Colonic mucosa (tissue), 4 donors: ENCODE measurements at regions not wholly inside any gene's neighbourhood (a gene's known extent, or its start where the extent isn't known, plus 50 kb on each side); places are given as distances from the start of the nearest gene placed in this dataset.
A peak's percentile ranks its signal among the peaks of the same experiment; 100 is the strongest.
"Not testable (repeated sequence)": the region's sequence is repeated elsewhere in the genome, so short reads cannot be mapped to it uniquely, and the experiment has no call there.

Source experiments
- DNase-seq: peaks from one replicate; pipeline ENCODE4 v3.0.0-alpha.2; 2020
- H3K27ac ChIP-seq: fragments of 200-600 bp; one replicate; pipeline ENCODE4 v1.8.0; 2021
- H3K27me3 ChIP-seq: fragments of 200-600 bp; one replicate; pipeline ENCODE4 v1.8.0; 2021
- H3K36me3 ChIP-seq: fragments of 200-600 bp; one replicate; pipeline ENCODE4 v1.8.0; 2021
- H3K4me1 ChIP-seq: fragments of 200-600 bp; one replicate; pipeline ENCODE4 v1.8.0; 2021; ENCODE audit warnings: mild to moderate bottlenecking
- H3K4me3 ChIP-seq: fragments of 200-600 bp; one replicate; pipeline ENCODE4 v1.8.0; 2021
- H3K9ac ChIP-seq, 2 donors: one replicate each; pipeline ENCODE4 v1.7.0; 2013; ENCODE audit warnings: control low read depth in 2 of 2, low read depth in 2 of 2, low read length in 2 of 2
- H3K9me3 ChIP-seq: fragments of 200-600 bp; one replicate; pipeline ENCODE4 v1.8.0; 2021
- CTCF ChIP-seq: fragments of 200-600 bp; IDR thresholded peaks from one replicate; pipeline ENCODE4 v1.8.0; 2022; ENCODE audit warnings: antibody characterized with exemption, mild to moderate bottlenecking
- intact Hi-C: fragments of 100-400 bp; cut with DNase I; formaldehyde crosslinking; loops from one replicate; pipeline ENCODE4 v1.14.1; 2022
- donor health status: healthy.
- donor health status: DM: no; HTN: no; CAD: no.
- donor health status: DM: no; HTN: no; CAD: no.

GRCh38 chr2:132349092-132349687 lies 67.4 kb upstream of the GPR39 start:
- H3K36me3 ChIP-seq, H3K4me3 ChIP-seq, H3K9ac ChIP-seq, intact Hi-C loops, H3K27me3 ChIP-seq, H3K9me3 ChIP-seq, H3K27ac ChIP-seq, H3K4me1 ChIP-seq: not testable (repeated sequence)
- peak; percentile 71 for DNase-seq
- peak; percentile 70 for TF ChIP-seq CTCF

GRCh38 chr2:132351668-132352067 lies 64.9 kb upstream of the GPR39 start:
- H3K4me1 ChIP-seq, DNase-seq, H3K36me3 ChIP-seq, H3K27me3 ChIP-seq, intact Hi-C loops, H3K4me3 ChIP-seq, H3K27ac ChIP-seq, H3K9ac ChIP-seq, H3K9me3 ChIP-seq: not testable (repeated sequence)

- H3K9me3 ChIP-seq, H3K36me3 ChIP-seq, H3K27ac ChIP-seq, H3K4me1 ChIP-seq, intact Hi-C loops, H3K27me3 ChIP-seq: not testable (repeated sequence)
- H3K9ac ChIP-seq = peak overlapping the region in 1 of 2 donors; percentile 12
- peak overlapping the region; percentile 47 for H3K4me3 ChIP-seq
- peak; percentile 82 for DNase-seq
Observed at GRCh38 chr2:132352481-132353001, 64.1 kb upstream of the GPR39 start.

DNA sequence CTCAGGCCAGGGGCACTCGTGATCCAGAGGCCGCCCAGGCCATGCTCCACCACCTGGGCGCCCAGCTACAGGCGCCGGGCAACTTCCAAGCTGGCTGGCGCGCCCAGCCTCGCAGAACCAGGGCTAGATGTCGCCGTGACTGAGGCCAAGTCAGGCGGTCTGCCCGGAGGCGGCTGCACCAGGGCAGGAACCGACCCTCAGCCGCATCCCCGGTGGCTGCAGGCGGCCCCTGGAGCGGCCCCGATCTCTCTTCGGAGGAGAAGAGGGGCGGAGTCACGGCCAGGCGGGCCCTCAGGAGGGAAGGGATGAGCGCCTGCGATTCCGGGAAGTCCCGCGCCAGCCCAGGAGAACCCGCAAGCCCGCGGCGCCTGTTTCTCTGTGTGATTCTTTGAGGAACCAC lies 63.2 kb upstream of the GPR39 start:
- DNase-seq = peak; percentile 67
- intact Hi-C loops, H3K9me3 ChIP-seq, H3K27ac ChIP-seq, H3K27me3 ChIP-seq, H3K9ac ChIP-seq, H3K36me3 ChIP-seq, H3K4me1 ChIP-seq: not testable (repeated sequence)
- peak overlapping the region; percentile 47 for H3K4me3 ChIP-seq

- H3K27me3 ChIP-seq, DNase-seq, H3K4me1 ChIP-seq, H3K4me3 ChIP-seq, H3K27ac ChIP-seq, intact Hi-C loops, H3K9me3 ChIP-seq, H3K36me3 ChIP-seq, H3K9ac ChIP-seq: not testable (repeated sequence)
Observed at GRCh38 chr2:132360964-132361363, 55.6 kb upstream of the GPR39 start.

DNA sequence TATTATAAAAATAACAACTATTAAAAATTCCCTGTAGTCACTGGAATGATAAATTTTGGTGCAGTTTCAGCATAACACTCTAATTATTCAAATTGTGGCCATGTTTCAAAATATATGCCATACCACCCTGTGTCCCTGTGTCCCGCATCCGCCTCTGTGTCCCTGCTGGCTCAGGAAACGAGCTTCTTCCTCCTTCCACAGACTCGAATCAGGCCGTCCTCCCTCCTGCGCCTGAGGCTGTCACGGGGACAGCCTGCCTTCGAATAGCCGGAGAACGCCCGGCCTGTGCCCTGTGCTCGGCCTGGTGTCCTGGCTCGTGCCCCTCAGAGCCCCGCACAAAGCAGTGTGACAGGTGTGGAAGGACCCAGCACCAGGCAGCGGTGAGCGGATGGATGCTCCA lies 55.1 kb upstream of the GPR39 start:
- H3K9me3 ChIP-seq, DNase-seq, H3K27ac ChIP-seq, H3K36me3 ChIP-seq, H3K4me3 ChIP-seq, H3K4me1 ChIP-seq, intact Hi-C loops, H3K27me3 ChIP-seq, H3K9ac ChIP-seq: not testable (repeated sequence)

DNA sequence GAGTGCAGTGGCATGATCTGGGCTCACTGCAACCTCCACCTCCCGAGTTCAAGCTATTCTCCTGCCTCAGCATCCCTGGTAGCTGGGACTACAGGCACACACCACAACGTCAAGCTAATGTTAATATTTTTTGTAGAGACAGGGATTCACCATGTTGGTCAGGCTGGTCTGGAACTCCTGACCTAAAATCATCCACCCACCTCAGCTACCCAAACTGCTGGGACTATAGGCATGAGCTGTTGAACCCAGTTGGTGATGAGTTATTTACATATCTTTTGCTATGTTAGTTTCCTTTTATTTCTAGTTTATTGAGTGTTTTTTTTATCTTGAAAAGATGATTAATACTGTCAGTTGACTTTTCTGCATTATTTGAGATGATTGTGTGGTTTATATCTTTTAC lies 53.3 kb upstream of the GPR39 start:
- H3K9me3 ChIP-seq, H3K9ac ChIP-seq, H3K27ac ChIP-seq, H3K4me3 ChIP-seq, DNase-seq, H3K27me3 ChIP-seq, intact Hi-C loops, H3K36me3 ChIP-seq, H3K4me1 ChIP-seq: not testable (repeated sequence)

DNA sequence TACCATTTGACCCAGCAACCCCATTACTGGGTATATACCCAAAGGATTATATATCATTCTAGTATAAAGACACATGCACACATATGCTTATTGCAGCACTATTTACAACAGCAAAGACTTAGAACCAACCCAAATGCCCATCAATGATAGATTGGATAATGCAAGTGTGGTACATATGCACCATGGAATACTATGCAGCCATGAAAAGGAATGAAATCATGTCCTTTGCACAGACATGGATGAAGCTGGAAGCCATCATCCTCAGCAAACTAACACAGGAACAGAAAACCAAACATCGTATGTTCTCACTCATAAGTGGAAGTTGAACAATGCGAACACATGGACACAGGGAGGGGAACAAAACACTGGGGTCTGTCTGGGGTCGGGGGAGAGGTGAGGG lies 50.6 kb upstream of the GPR39 start:
- intact Hi-C loops, H3K9ac ChIP-seq, DNase-seq, H3K27me3 ChIP-seq, H3K36me3 ChIP-seq, H3K27ac ChIP-seq, H3K9me3 ChIP-seq, H3K4me3 ChIP-seq, H3K4me1 ChIP-seq: not testable (repeated sequence)

- DNase-seq = no peak
- Histone ChIP-seq H3K4me3 (no peak overlapping the region), H3K36me3 (no peaks in the 10 kb centered on the region), H3K27me3 (no peaks in the 10 kb centered on the region), H3K9ac (no peak overlapping the region), H3K27ac (no peak overlapping the region), H3K9me3 (no peaks in the 10 kb centered on the region), H3K4me1 (no peaks in the 10 kb centered on the region)
- intact Hi-C loops = no loop called here
- TF ChIP-seq CTCF = no peak
Observed at GRCh38 chr2:132366421-132367180, 50.0 kb upstream of the GPR39 start.
